BLaER1 treated with 17β-estradiol and CSF1 and Interleukin-3, amounts not matched to agents 10 nM and 100 nM (cell line): ENCODE measurements at regions not wholly inside any gene's neighbourhood (a gene's known extent, or its start where the extent isn't known, plus 50 kb on each side); places are given as distances from the start of the nearest gene placed in this dataset.

Experiments used
- H3K27ac ChIP-seq, 11 experiments: shearing (Covaris generic); formaldehyde crosslinking; 2 replicates each; pipeline ENCODE4 v1.8.1; 2022
- H3K27me3 ChIP-seq, 11 experiments: shearing (Covaris generic); formaldehyde crosslinking; 2 replicates each; pipeline ENCODE4 v1.8.1; 2022
- H3K36me3 ChIP-seq, 11 experiments: shearing (Covaris generic); formaldehyde crosslinking; 2 replicates each; pipeline ENCODE4 v1.8.1; 2022
- H3K4me1 ChIP-seq, 10 experiments: shearing (Covaris generic); formaldehyde crosslinking; 2 replicates each; pipeline ENCODE4 v1.8.1; 2022
- H3K4me2 ChIP-seq, 11 experiments: shearing (Covaris generic); formaldehyde crosslinking; 2 replicates each; pipeline ENCODE4 v1.8.1; 2022
- H3K4me3 ChIP-seq, 10 experiments: shearing (Covaris generic); formaldehyde crosslinking; 2 replicates each; pipeline ENCODE4 v1.8.1; 2022
- H3K9ac ChIP-seq, 11 experiments: shearing (Covaris generic); formaldehyde crosslinking; 2 replicates each; pipeline ENCODE4 v1.8.1; 2022
- H3K9me3 ChIP-seq, 11 experiments: shearing (Covaris generic); formaldehyde crosslinking; replicated peaks in 1 of 11; 2 replicates each; pipeline ENCODE4 v1.8.1; 2022
- H4K20me1 ChIP-seq, 11 experiments: shearing (Covaris generic); formaldehyde crosslinking; 2 replicates each; pipeline ENCODE4 v1.8.1; 2022
- Cebpa-rat ChIP-seq, 11 experiments: shearing (Covaris generic); IDR thresholded peaks; 2 replicates each; pipeline ENCODE4 v1.8.1; 2022

DNA sequence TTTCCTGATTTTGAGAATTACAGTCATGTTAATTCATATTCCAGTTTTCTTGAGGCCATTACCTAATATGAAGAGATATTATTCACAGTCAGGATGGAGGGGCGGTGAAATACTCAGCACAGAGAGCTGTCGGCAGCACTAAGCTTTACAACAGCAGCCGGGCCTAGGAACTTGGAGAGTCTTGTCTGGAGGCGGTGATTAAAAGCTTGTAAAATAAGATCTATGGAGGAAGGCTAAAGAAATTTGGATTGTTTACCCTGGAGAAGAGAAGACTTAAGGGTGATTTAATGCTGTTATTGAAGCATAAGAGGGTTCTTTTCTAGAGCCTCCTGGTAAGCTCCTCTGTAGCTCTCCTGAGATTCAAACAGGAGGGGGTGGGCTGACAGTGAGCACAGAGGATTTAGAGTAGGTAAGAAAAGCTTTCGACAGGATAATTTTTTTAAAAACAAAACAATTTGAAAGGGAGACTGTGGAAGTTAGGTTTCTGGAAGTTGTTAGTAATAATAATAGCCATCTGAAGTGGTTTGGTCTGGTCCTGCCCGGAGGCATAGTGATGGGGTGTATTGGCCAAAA is 406.3 kb upstream of the ADAMTSL1 start:
- H3K27me3 ChIP-seq, result no peaks in the 10 kb centered on the region
- no peak overlapping the region for H3K27ac ChIP-seq
- no peaks in the 10 kb centered on the region for H3K9me3 ChIP-seq
- H3K4me3 ChIP-seq, result no peak overlapping the region
- H3K4me2 ChIP-seq, result no peak overlapping the region
- TF ChIP-seq Cebpa-rat (IDR thresholded peaks at IDR 0.05), result no peak
- no peaks in the 10 kb centered on the region for H3K36me3 ChIP-seq
- H3K4me1 ChIP-seq, result 0 out of 20 replicates have a peak, but pooled peaks cover 0 to 4% (median 0%) of the 10 kb centered on the region in 10 experiments
- no peaks in the 10 kb centered on the region for H4K20me1 ChIP-seq
- no peak overlapping the region for H3K9ac ChIP-seq

DNA sequence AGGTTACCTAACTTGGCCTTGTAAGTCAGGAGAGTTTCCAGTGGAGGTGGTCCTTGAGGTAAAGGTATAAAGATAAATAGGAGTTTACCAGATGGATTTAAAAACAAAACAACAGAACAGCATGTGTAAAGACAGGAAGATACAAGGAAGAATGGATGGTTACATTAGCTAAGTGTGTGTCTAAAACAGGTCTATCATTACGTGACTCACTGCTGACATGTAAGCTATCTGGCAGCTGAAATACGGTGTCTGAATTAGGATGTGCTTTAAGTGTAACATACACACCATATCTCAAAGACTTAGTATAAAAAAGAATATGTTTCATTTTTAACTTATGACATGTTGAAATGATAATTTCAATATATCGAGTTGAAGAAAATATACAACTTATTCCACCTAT is 405.1 kb upstream of the ADAMTSL1 start:
- Histone ChIP-seq H4K20me1 (no peaks in the 10 kb centered on the region), H3K4me1 (no peaks in the 10 kb centered on the region)

DNA sequence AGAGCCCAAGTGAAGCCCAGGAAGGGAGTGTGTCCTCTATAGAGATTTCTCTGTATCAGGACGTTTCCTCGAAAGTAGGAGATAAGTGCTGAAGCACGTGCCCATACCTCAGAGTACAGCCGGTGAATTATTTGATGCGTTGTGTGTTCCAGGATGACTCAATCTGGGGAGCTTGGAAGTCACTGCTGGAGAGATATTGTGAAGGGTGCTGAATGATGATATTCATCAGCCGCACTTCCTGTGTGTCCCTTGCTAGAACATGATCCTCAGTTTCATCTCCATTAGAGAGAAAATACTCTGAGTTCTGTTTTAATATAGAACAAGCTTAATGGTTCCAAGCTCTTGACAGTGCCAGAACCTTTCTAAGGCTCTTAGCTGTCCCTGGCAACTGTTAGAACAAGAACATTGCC is 402.3 kb upstream of the ADAMTSL1 start:
- no peak for TF ChIP-seq Cebpa-rat (IDR thresholded peaks at IDR 0.05)
- Histone ChIP-seq H3K9ac (no peak overlapping the region), H3K4me1 (no peaks in the 10 kb centered on the region), H3K4me2 (no peak overlapping the region), H3K27me3 (no peaks in the 10 kb centered on the region), H3K9me3 (no peaks in the 10 kb centered on the region), H4K20me1 (no peaks in the 10 kb centered on the region), H3K36me3 (no peaks in the 10 kb centered on the region), H3K4me3 (no peak overlapping the region), H3K27ac (no peak overlapping the region)

More for the DNA sequence above, 405.1 kb upstream of the ADAMTSL1 start:
- no peak for TF ChIP-seq Cebpa-rat (IDR thresholded peaks at IDR 0.05)
- Histone ChIP-seq H3K36me3 (no peaks in the 10 kb centered on the region), H3K27ac (no peak overlapping the region), H3K9ac (no peak overlapping the region), H3K4me2 (no peak overlapping the region), H3K9me3 (no peaks in the 10 kb centered on the region), H3K27me3 (no peaks in the 10 kb centered on the region), H3K4me3 (no peak overlapping the region)

DNA sequence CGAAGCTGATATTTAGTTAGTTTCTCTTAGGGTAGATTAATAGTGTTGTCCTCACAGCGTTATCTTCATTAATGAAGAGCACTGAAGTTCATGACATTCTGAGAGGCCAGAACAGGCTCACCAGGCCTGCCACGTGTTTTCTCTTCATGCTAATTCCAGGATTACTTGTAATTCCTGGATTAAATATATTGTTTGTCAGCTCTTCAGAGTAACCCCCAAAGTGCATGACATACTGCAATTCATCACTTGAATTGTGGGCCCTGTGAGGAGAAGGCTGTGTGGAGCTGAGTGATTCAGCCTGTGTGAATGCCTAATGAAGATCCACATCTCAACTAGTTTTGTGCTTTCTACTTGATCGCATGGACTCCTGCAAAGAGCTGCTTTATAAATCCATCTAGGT is 401.0 kb upstream of the ADAMTSL1 start:
- Histone ChIP-seq H3K27ac (no peak overlapping the region), H3K9ac (no peak overlapping the region), H3K27me3 (no peaks in the 10 kb centered on the region), H3K9me3 (no peaks in the 10 kb centered on the region), H4K20me1 (no peaks in the 10 kb centered on the region), H3K4me3 (no peak overlapping the region), H3K4me2 (no peak overlapping the region), H3K36me3 (no peaks in the 10 kb centered on the region), H3K4me1 (0 out of 20 replicates have a peak, but pooled peaks cover 0 to 3% (median 0%) of the 10 kb centered on the region in 10 experiments)
- no peak for TF ChIP-seq Cebpa-rat (IDR thresholded peaks at IDR 0.05)

DNA sequence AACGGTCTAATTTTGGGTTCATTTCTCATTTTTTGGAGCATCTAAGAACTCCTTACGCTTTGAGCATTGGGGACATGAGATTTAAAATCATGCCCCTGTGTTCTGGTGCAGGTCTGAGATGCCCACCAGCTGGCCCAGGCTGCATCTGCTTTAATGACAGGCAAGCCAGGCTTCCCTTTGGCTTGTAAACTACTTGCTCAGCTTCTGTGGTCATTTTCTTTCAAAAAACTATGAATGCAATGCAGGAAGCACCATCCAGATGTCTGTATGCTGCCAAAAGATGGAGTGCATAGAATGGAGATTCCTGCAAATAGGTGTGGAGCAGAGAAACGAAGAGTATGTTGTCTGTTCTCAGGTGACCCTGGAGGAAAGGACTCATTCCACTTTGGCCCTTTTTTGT is 399.9 kb upstream of the ADAMTSL1 start:
- no peaks in the 10 kb centered on the region for H3K27me3 ChIP-seq
- TF ChIP-seq Cebpa-rat (IDR thresholded peaks at IDR 0.05), result no peak
- no peak overlapping the region for H3K4me3 ChIP-seq
- H3K4me2 ChIP-seq, result no peak overlapping the region
- H3K36me3 ChIP-seq, result no peaks in the 10 kb centered on the region
- H3K9me3 ChIP-seq, result no peaks in the 10 kb centered on the region
- peaks cover 0 to 10% (median 0%) of the 10 kb centered on the region in 10 experiments; a peak in 1 of 20 replicates for H3K4me1 ChIP-seq
- no peak overlapping the region for H3K27ac ChIP-seq
- no peaks in the 10 kb centered on the region for H4K20me1 ChIP-seq
- no peak overlapping the region for H3K9ac ChIP-seq

DNA sequence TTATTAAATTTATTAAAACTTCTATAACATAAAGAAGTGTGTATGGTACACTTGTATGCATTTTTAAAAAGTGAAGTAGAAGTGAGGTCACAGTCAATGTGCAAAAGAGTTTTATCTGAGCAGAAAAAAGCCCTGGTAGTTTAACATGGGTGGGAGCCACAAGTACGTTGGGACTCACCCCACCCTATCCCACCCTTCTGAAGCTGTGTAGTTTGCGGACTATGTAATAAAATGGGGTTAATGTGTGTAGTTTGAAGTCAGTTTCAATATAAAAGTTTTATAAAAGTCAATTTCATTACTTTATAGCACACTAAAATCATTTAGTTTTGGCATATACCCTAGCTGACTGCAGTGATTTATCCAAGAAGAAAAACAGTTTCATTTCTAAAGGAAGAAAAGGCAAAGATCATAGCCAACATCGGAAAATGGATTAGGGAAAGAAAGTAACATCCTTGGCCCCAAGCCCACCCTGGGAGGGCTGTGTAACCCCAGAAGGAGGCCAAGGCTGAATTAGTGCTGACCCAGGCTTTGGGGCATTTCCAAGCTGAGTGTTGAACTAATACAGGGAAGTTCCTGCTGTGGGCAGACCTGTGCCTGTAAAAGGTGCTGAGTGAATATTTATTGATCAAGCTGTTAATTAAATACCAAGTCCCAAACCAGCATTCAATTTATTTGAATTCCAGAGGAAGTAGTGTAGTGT is 398.6 kb upstream of the ADAMTSL1 start:
- H3K27ac ChIP-seq, result no peak overlapping the region
- TF ChIP-seq Cebpa-rat (IDR thresholded peaks at IDR 0.05), result no peak
- H3K4me3 ChIP-seq, result no peak overlapping the region

DNA sequence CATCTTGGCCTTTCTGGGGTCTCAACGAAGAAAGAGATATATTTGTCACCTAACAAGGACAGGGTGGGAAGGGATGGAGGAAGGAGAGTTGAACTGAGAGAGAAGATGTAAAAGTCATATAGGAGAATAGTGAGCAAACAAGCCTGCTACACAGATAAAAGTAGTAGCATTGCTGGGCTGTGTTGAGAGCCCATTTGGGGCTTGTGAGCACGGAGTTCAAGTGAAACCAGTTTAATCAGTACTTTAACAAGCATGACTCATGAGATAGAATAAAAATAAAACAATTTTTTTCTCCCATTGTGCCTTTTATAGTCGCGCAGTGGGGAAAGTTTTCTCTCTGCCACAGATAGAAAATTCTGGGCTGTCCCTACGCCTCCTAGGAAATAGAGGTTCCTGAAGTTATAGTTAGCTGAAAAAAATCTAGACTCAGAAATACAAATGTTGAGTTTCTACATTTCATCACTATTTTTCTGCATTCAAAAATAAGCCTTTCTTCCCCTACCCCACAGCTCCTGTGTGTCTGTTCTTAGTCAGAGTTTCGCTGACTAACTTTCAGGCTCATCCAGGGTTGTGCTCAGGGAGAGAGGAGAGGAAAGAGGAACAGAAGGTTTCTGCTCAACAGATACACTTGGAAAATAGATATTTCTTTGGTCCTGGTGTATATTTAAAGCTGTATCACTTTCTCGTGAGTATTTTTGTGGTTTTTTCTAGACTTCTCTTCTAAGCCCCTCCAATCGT is 395.8 kb upstream of the ADAMTSL1 start:
- H3K9me3 ChIP-seq, result no peaks in the 10 kb centered on the region
- H3K4me1 ChIP-seq, result peaks cover 0 to 10% (median 0%) of the 10 kb centered on the region in 10 experiments; a peak in 1 of 20 replicates
- H3K36me3 ChIP-seq, result no peaks in the 10 kb centered on the region
- H3K4me3 ChIP-seq, result no peak overlapping the region
- H3K4me2 ChIP-seq, result no peak overlapping the region
- H3K27ac ChIP-seq, result no peak overlapping the region
- no peak for TF ChIP-seq Cebpa-rat (IDR thresholded peaks at IDR 0.05)
- no peaks in the 10 kb centered on the region for H3K27me3 ChIP-seq
- no peak overlapping the region for H3K9ac ChIP-seq
- no peaks in the 10 kb centered on the region for H4K20me1 ChIP-seq

More for the DNA sequence above, 398.6 kb upstream of the ADAMTSL1 start:
- no peak overlapping the region for H3K9ac ChIP-seq
- peaks cover 0 to 10% (median 0%) of the 10 kb centered on the region in 10 experiments; a peak in 1 of 20 replicates for H3K4me1 ChIP-seq
- H4K20me1 ChIP-seq, result no peaks in the 10 kb centered on the region
- no peaks in the 10 kb centered on the region for H3K36me3 ChIP-seq
- H3K4me2 ChIP-seq, result no peak overlapping the region
- no peaks in the 10 kb centered on the region for H3K27me3 ChIP-seq
- no peaks in the 10 kb centered on the region for H3K9me3 ChIP-seq

DNA sequence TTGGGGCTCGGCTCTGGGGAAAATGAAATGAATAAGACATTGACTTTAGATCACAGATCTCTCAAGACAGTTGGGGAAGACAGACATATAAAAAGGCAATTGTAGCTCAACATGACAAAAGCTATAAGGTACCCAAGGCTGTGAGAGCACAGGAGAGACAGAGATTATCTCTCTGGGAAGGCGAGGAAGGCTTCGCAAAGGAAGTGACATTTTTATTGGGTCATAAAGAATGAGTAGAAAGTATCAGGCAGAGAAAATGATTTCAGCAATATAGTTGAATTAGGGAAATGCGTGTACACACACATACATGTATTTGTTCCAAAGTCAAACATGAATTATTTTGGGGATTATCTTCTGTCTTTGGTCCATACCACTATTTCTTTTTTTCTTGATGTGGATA is 381.8 kb upstream of the ADAMTSL1 start:
- Histone ChIP-seq H3K4me1 (no peaks in the 10 kb centered on the region), H3K4me2 (no peak overlapping the region), H4K20me1 (no peaks in the 10 kb centered on the region), H3K36me3 (no peaks in the 10 kb centered on the region), H3K9ac (no peak overlapping the region), H3K27ac (no peak overlapping the region), H3K4me3 (no peak overlapping the region), H3K9me3 (no peaks in the 10 kb centered on the region), H3K27me3 (no peaks in the 10 kb centered on the region)
- TF ChIP-seq Cebpa-rat (IDR thresholded peaks at IDR 0.05), result no peak

DNA sequence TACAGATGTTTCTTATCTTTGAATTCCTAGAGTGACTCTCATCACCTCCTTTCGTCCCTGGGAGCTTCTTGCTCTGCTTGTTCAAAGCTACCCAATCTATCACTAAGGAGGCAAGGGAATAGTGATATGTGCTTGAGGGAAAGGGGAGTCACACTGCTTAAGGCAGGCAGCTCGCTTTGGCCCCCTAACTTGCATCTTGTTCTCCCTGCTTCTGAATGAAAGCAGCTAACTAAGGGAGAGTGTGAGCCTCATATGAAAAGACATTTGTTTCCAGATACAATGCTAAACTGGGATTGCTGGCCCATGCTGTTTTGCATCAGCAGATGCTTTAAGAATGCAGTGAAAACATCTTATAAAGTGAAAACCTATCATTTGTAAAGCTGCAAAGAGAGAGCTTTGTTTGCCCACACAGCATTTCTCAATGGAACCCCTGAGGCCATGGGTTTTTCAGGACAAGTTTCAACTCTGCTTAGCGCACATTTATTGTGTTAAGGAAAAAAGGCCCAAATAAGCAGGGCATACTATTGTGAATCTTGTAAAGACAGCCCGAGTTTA is 367.9 kb upstream of the ADAMTSL1 start:
- H3K27ac ChIP-seq, result no peak overlapping the region

More for the DNA sequence above, 367.9 kb upstream of the ADAMTSL1 start:
- Histone ChIP-seq H3K36me3 (no peaks in the 10 kb centered on the region), H3K27me3 (no peaks in the 10 kb centered on the region), H3K4me1 (no peaks in the 10 kb centered on the region), H3K9me3 (no peaks in the 10 kb centered on the region), H3K9ac (no peak overlapping the region), H3K4me2 (no peak overlapping the region), H4K20me1 (no peaks in the 10 kb centered on the region), H3K4me3 (no peak overlapping the region)
- TF ChIP-seq Cebpa-rat (IDR thresholded peaks at IDR 0.05), result no peak
